Mammary epithelial cell (primary cell): ENCODE measurements at regions not wholly inside any gene's neighbourhood (a gene's known extent, or its start where the extent isn't known, plus 50 kb on each side); places are given as distances from the start of the nearest gene placed in this dataset.

ENCODE experiments used
- EZH2 ChIP-seq: IDR thresholded peaks from 2 replicates; pipeline ENCODE4 v1.6.1; 2012; ENCODE audit warnings: low read length, inconsistent platforms, borderline replicate concordance
- TF ChIP-seq, protein P1 (sequence below), 2 donors: IDR thresholded peaks in 1 of 2; conservative IDR thresholded peaks in 1 of 2; 2 replicates each; pipeline ENCODE4 v1.5.1; 2011 to 2012; ENCODE audit warnings: inconsistent platforms in 2 of 2, low read length in 2 of 2, mild to moderate bottlenecking in 2 of 2, control low read depth in 1 of 2, low read depth in 1 of 2; ENCODE audit not compliant: insufficient read depth in 1 of 2; ENCODE audit errors: extremely low read depth in 1 of 2

DNA sequence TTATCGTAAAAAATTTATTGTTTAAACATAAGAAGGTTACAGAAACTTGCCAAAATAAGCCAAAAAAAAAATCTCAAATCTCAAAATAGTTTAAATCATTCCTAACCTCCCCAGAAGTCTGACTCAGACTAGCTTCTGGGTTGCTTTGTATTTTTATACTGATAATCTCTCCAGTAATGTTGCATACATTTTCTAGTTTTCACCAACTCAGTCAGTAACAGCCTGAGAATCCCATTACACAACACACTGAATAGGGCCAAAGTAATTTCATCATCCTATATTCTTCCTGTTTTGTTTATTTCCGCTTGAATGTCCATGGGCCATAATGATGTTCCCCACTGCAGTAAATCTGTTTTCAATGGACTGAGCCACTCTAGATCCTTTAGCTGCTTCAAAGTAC, 478.5 kb downstream of the GPAM start:
- TF ChIP-seq, protein P1, sequence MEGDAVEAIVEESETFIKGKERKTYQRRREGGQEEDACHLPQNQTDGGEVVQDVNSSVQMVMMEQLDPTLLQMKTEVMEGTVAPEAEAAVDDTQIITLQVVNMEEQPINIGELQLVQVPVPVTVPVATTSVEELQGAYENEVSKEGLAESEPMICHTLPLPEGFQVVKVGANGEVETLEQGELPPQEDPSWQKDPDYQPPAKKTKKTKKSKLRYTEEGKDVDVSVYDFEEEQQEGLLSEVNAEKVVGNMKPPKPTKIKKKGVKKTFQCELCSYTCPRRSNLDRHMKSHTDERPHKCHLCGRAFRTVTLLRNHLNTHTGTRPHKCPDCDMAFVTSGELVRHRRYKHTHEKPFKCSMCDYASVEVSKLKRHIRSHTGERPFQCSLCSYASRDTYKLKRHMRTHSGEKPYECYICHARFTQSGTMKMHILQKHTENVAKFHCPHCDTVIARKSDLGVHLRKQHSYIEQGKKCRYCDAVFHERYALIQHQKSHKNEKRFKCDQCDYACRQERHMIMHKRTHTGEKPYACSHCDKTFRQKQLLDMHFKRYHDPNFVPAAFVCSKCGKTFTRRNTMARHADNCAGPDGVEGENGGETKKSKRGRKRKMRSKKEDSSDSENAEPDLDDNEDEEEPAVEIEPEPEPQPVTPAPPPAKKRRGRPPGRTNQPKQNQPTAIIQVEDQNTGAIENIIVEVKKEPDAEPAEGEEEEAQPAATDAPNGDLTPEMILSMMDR (conservative IDR thresholded peaks at IDR 0.05 in 1 of 2, IDR thresholded peaks at IDR 0.05 in 1 of 2; ENCODE audit: extremely low read depth in 1 of 2, insufficient read depth in 1 of 2, low read depth in 1 of 2, low read length in 2 of 2): no peak
- no peak for TF ChIP-seq EZH2
